Hypothalamus (tissue), 51 donors: ENCODE measurements at regions not wholly inside any gene's neighbourhood (a gene's known extent, or its start where the extent isn't known, plus 50 kb on each side); places are given as distances from the start of the nearest gene placed in this dataset.

Source experiments
- DNase-seq, 51 donors: peaks; one replicate each; lab custom pipeline; 2025; lab: John Stamatoyannopoulos, UW

DNA sequence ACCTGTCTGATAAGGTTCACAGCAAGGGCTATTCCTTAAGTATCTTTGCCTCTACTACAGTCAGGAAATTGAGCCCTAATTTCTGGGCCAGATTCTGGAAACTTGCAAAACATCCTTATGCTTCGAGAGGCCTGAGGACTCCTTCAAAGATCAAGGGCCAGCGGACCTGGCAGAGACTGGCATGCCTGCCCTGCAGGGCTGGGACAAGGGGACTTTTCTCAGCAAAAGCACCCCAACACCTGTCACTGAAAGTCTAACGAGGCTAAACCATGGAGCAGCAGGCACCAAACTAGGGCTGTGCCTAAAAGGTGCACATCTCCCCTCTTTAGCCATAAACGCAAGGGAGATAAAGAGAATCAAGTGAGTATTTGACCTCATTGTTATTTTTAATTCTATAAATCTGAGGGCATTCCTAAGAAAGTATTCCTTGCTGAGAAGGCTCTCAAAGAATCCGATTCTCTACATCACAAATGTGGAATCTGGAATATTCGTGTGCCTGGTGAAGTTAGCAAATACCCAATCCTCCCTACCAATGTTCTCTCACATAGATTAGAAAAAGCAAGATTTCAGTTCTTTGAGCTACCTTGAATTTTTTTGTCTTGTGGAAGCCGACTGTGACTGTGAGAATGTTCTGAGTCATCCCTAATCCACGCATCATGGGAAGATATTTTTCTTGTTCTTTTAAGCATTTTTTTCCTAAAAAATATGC lies 328.2 kb upstream of the NOVA1 start:
- DNase-seq = no peak

DNA sequence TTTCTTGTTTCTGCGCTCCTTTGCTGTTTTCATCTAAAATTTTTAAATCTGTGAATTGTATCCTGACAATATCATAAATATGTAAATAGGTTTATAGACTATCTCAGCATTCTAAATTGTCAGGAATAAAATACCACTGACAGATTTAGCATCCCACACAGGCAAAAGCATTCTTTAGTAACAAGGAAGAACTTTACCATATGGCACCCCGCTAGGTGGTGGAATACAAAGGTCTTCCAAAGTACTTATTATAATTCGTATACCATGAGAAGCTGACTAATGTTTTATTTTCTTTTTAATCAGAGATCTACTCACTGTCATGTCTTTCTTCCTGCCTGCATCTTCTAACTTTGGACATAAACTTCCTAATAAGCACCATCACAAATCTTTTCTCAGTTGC lies 328.8 kb upstream of the NOVA1 start:
- no peak for DNase-seq

- no peak for DNase-seq
These were observed 330.2 kb upstream of the NOVA1 start for GRCh38 chr14:26928019-26928418.

- DNase-seq = no peak
These were observed 331.5 kb upstream of the NOVA1 start for GRCh38 chr14:26929361-26929760.

DNA sequence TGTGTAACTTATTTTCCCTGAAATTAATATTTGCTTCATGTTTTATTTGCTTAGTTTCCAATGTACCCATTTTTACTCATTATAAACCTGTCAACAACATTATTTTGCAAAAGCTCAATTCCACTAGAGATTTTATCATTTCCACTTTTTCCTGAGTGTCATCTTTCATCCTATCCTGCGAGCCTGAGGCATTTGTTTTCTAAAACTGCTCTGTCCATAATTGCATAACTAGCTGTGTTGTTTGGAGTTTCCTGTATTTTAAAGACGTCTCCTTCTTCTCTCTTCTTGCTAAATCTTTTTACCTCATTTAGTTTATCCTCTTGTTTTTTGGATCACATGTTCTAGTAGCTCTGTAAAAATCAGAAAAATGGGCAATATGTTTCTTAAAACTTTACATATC lies 332.7 kb upstream of the NOVA1 start:
- no peak for DNase-seq

DNA sequence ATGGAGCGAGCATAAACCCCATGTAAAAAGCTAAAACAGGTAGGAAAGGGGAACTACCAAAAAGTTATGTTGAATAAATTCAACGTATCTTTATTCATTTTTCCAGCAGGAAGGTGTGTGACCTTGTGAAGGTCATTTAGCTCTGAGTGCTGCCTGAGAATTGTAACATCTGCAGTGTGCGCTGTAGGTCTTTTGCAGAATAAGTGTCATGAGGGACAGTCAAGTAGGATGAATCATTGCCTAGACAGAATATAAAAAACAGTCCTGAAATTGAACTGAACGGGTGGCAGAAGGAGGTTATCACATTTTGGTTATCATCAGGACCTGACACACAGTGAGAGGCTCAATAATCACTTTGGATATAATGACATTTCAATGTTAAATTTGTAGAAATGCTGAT lies 334.8 kb upstream of the NOVA1 start:
- no peak for DNase-seq

DNA sequence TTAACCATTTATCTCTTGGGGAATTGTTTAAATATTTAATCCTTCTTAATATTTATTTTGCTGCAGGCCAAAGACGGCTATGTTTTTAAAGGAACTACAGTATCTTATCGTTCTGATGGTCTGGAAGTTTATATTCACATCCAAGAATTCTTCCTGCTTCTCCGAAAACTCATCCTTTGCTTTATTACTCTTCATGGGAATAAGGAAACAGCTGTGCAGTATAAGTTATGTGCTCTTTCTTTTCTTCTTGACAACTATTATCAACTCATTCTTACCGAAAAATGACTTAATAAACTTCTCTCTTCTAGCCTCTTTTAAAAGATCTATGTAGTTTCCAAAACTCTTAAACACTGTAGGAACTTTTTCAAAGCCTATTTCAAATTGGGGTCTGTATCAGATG lies 335.6 kb upstream of the NOVA1 start:
- DNase-seq = no peak

DNA sequence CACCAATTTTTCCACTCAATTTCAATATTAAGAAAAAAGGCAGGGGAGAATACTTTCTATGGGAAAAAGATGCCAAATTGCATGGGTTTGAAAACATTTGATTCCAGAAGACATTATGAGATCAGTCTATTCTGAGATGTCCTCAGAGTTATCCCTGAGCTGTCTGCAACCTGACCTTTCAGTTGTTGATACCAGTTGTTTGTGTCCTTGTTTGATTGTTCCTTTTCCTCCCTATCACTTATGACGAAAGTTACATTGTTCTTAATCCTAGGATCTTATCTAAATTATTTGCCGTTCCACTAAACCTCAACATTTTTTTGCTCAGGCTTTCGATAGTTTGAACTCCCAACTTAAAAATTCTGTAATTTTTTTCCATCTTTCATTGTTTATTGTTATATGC lies 336.3 kb upstream of the NOVA1 start:
- no peak for DNase-seq

GRCh38 chr14:26935733-26936132 lies 337.9 kb upstream of the NOVA1 start:
- DNase-seq = no peak

DNA sequence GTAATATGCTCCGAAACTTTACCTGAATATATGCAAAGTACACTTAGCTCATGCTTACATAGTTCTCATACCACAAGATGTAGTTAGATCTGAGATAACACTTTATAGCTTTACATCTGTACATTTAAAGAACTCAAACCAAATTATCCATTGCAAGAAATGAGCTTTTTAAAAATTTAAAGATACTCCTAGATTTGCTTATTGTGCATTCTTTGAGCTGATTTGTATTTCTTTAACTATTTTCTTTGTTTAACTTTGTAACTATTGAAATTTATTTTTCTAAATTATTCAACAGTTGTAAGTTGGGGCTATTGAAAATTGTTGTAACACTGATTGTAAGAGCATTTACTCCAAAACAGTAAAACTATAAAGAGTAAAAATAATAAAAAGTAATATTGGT lies 340.2 kb upstream of the NOVA1 start:
- no peak for DNase-seq

DNA sequence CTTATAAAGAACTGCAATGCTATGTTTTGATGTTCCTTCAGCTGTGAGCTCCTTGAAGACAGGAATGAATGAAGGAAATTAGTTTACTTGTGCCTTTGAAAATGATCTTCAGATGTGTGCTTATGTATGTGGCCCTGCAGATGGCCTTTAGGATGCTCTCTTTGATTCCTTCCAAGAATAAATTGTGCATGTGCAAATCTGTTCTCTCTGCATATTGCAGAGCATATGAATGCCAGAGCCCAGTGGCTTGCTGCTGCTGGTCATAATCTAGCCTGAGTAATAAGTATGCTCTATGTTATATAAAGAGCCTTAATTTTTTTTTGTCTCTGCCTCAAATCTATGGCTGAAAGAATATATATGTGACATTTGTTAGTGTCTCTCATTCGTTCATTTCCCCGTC lies 341.9 kb upstream of the NOVA1 start:
- no peak for DNase-seq

GRCh38 chr14:26941521-26941920 lies 343.7 kb upstream of the NOVA1 start:
- no peak for DNase-seq

GRCh38 chr14:26947265-26947664 lies 349.4 kb upstream of the NOVA1 start:
- no peak for DNase-seq

GRCh38 chr14:26959437-26959836 lies 361.6 kb upstream of the NOVA1 start:
- no peak for DNase-seq

DNA sequence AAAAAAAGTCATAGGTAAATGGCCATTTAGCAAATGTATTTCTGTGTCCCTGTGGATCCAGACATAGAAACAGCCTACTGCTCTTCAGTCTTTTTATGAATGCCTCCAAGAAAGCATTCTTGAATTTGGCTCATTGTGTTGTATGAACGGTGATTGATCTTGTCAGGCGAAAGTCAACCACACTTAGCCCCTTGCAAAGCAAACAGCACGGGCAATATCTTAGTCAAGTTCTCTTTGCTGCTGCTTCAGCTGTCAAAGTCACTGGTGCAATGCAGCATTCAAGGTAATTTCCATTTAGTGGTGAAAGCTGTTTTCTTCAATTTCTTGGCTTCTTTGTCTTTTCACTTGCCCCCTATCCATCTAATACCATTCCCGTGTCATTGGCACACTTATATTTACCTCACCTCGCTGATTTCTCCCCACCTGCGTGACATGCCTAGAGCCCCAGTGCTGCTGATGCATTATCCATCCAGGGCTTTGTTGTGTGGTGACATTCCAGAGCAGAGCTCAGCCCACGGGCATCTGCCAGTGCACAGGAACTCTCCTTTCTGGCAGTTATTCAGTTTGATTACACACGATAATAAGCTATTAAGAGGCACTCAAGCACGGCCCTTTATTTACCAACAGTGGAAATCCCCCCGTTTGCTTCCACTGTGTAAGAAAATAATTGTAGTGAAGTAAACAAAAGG lies 362.3 kb upstream of the NOVA1 start:
- DNase-seq = no peak

GRCh38 chr14:26963711-26964110 lies 365.9 kb upstream of the NOVA1 start:
- DNase-seq = no peak

DNA sequence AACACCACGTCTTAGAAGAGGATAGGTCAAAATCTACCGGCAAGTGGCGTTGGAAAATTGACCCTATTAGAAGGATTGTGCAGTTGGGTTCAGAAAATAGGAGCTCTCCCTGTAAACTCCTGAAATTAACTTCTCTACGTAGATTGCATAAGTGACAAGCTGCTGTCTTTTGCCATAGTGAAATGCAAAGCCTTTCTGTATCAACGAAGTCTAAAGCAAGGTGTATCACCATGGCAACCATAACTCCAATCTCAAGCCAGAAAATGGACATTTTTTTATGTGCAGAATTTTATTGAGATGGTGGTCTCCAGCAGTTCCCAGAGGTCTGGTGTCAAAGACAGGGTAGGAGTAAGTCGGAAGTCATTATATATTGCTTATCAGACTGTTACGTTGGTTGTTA lies 367.7 kb upstream of the NOVA1 start:
- DNase-seq = no peak

DNA sequence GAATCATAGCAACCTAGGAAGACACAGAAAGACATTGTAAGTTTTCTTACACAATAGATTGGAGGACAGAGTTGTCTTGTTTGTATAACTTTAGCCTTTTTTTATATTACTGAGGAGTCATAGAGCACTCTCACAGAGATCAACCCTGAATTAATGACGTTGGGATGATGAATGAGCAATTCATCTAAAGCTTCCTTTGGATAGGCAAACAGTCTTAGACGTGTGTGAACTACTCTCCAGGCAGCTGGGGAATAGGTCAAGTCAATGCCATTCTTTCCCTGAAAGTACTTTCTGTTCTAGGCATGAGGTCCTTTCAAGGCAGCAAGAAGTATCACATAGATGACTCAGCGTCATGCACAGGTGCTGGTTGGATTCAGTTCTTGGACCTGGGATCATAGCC lies 369.1 kb upstream of the NOVA1 start:
- peak in 8 of 51 donors; percentile 1 to 41 (median 6) for DNase-seq

- peak in 1 of 51 donors; percentile 3 for DNase-seq
These were observed 377.1 kb upstream of the NOVA1 start for GRCh38 chr14:26974965-26975364.

DNA sequence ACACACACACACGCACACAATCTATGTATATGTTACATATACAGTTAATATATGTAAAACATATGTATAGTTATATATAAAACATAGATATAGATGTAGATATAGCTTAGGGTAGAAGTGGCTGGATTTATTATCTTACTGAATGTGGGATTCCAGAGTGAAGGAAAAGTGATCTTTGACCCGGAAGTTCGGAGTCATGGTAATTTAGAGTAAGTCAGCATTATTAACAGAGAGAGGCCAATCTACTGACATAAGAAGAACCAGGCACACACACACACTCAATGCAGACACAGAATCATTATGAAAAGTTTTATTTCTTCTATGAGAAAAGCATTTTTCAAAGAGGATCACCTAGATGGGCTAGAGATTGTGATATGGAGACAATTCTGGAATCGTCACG lies 384.2 kb upstream of the NOVA1 start:
- no peak for DNase-seq

- peak in 33 of 51 donors; percentile 1 to 73 (median 40) for DNase-seq
These were observed 386.7 kb upstream of the NOVA1 start for GRCh38 chr14:26984311-26985177.
